WTC11 (cell line): ENCODE measurements at regions not wholly inside any gene's neighbourhood (a gene's known extent, or its start where the extent isn't known, plus 50 kb on each side); places are given as distances from the start of the nearest gene placed in this dataset.

ENCODE experiments used
- ATAC-seq: fragments of 200-7000 bp; cut with Tn5 transposase; 2 replicates; pipeline ENCODE4 v1.10.0; 2021; ENCODE audit warnings: mild to moderate bottlenecking, moderate library complexity
- CTCF ChIA-PET: fragments of 300-600 bp; sonication (Branson Sonifier 250); formaldehyde crosslinking; loops from one replicate; lab custom pipeline; 2021; ENCODE audit warnings: antibody characterized with exemption; lab: Charles Lee
- POLR2A ChIA-PET: fragments of 350-600 bp; sonication (Branson Sonifier 250); formaldehyde crosslinking; loops from one replicate; lab custom pipeline; 2021; ENCODE audit warnings: antibody characterized with exemption; lab: Charles Lee
- DNase-seq: peaks from one replicate; pipeline ENCODE4 v3.0.0; 2021; ENCODE audit warnings: low spot score
- H3K27ac Mint-ChIP-seq: 2 replicates; pipeline ENCODE4 v1.8.0; 2021; ENCODE audit warnings: mixed read lengths
- H3K27me3 Mint-ChIP-seq: 2 replicates; pipeline ENCODE4 v1.8.0; 2021; ENCODE audit warnings: low read depth, mild to moderate bottlenecking, moderate library complexity, mixed read lengths
- H3K36me3 Mint-ChIP-seq: 2 replicates; pipeline ENCODE4 v1.8.0; 2021; ENCODE audit warnings: mixed read lengths
- H3K4me1 Mint-ChIP-seq: 2 replicates; pipeline ENCODE4 v1.8.0; 2022; ENCODE audit warnings: mixed read lengths
- H3K4me3 Mint-ChIP-seq: 2 replicates; pipeline ENCODE4 v1.8.0; 2021; ENCODE audit warnings: mild to moderate bottlenecking, moderate library complexity, mixed read lengths
- H3K9me3 Mint-ChIP-seq: 2 replicates; pipeline ENCODE4 v1.8.0; 2021; ENCODE audit warnings: mixed read lengths
- AR ChIP-seq: fragments of 250-450 bp; sonication (Bioruptor Pico); IDR thresholded peaks from 2 replicates; pipeline ENCODE4 v1.9.0; 2021; ENCODE audit warnings: mild to moderate bottlenecking
- ATF6 ChIP-seq: sonication (generic); formaldehyde crosslinking; IDR thresholded peaks from 2 replicates; pipeline ENCODE4 v1.8.1; 2023; ENCODE audit warnings: mild to moderate bottlenecking, missing genetic modification reagents
- CREB1 ChIP-seq: sonication (generic); formaldehyde crosslinking; IDR thresholded peaks from 2 replicates; pipeline ENCODE4 v1.8.0; 2023; ENCODE audit warnings: mild to moderate bottlenecking, missing genetic modification reagents
- CREM ChIP-seq: sonication (generic); formaldehyde crosslinking; IDR thresholded peaks from 2 replicates; pipeline ENCODE4 v1.8.1; 2022; ENCODE audit warnings: mild to moderate bottlenecking, missing genetic modification reagents, moderate library complexity
- CTCF ChIP-seq: fragments of 200-600 bp; IDR thresholded peaks from 2 replicates; pipeline ENCODE4 v1.8.0; 2022; ENCODE audit warnings: antibody characterized with exemption
- ELF4 ChIP-seq: sonication (generic); formaldehyde crosslinking; IDR thresholded peaks from 2 replicates; pipeline ENCODE4 v1.8.1; 2022; ENCODE audit warnings: low read depth, mild to moderate bottlenecking, moderate library complexity, missing genetic modification reagents
- HMGA2 ChIP-seq: fragments of 250-450 bp; sonication (Bioruptor Pico); IDR thresholded peaks from 2 replicates; pipeline ENCODE4 v1.4.0; 2021; ENCODE audit warnings: mild to moderate bottlenecking, moderate library complexity
- NR1H2 ChIP-seq: sonication (generic); formaldehyde crosslinking; IDR thresholded peaks from 2 replicates; pipeline ENCODE4 v1.9.0; 2021; ENCODE audit warnings: mild to moderate bottlenecking, moderate library complexity, missing genetic modification reagents
- RELA ChIP-seq: sonication (generic); formaldehyde crosslinking; IDR thresholded peaks from 2 replicates; pipeline ENCODE4 v1.8.1; 2022; ENCODE audit warnings: missing genetic modification reagents, mild to moderate bottlenecking, borderline replicate concordance
- RORB ChIP-seq: fragments of 250-450 bp; sonication (Bioruptor Pico); IDR thresholded peaks from 2 replicates; pipeline ENCODE4 v1.9.0; 2021; ENCODE audit warnings: mild to moderate bottlenecking
- SMAD4 ChIP-seq: sonication (generic); formaldehyde crosslinking; IDR thresholded peaks from 2 replicates; pipeline ENCODE4 v1.8.0; 2022; ENCODE audit warnings: mild to moderate bottlenecking, missing genetic modification reagents
- SOX15 ChIP-seq: fragments of 250-450 bp; sonication (Bioruptor Pico); IDR thresholded peaks from 2 replicates; pipeline ENCODE4 v1.9.0; 2021; ENCODE audit warnings: mild to moderate bottlenecking
- ZMAT4 ChIP-seq: fragments of 250-450 bp; sonication (Bioruptor Pico); IDR thresholded peaks from 2 replicates; pipeline ENCODE4 v1.9.0; 2021; ENCODE audit warnings: mild to moderate bottlenecking
- ZNF281 ChIP-seq: sonication (generic); formaldehyde crosslinking; IDR thresholded peaks from 2 replicates; pipeline ENCODE4 v1.8.0; 2023; ENCODE audit warnings: mild to moderate bottlenecking, missing genetic modification reagents
- ZNF425 ChIP-seq: fragments of 250-450 bp; sonication (Bioruptor Pico); conservative IDR thresholded peaks from 2 replicates; pipeline ENCODE4 v1.9.0; 2021; ENCODE audit warnings: mild to moderate bottlenecking
- ZNF671 ChIP-seq: fragments of 250-450 bp; sonication (Bioruptor Pico); IDR thresholded peaks from 2 replicates; pipeline ENCODE4 v1.8.0; 2021; ENCODE audit warnings: mild to moderate bottlenecking

- Mint-ChIP-seq H3K27ac (no peak overlapping the region), H3K9me3 (peaks cover 60% of the 10 kb centered on the region), H3K27me3 (no peaks in the 10 kb centered on the region), H3K4me3 (no peak overlapping the region), H3K4me1 (no peaks in the 10 kb centered on the region), H3K36me3 (peaks cover 52% of the 10 kb centered on the region)
- TF ChIP-seq SMAD4 (no peak), ZNF671 (CRISPR knock-in tag) (no peak), CREM (CRISPR knock-in tag) (no peak), ZNF281 (CRISPR knock-in tag) (no peak), HMGA2 (CRISPR knock-in tag) (no peak), NR1H2 (CRISPR knock-in tag) (no peak), RELA (CRISPR knock-in tag) (no peak), ELF4 (CRISPR knock-in tag) (no peak), ZMAT4 (CRISPR knock-in tag) (no peak), ZNF425 (no peak), RORB (CRISPR knock-in tag) (no peak), AR (CRISPR knock-in tag) (no peak)
- ATAC-seq = no peak
- DNase-seq = no peak
- POLR2A ChIA-PET = no interaction called here
- CTCF ChIA-PET = no interaction called here
Observed at GRCh38 chr6:122524056-122524455, 52.4 kb upstream of the SERINC1 start.

GRCh38 chr6:122530440-122531046 is 58.9 kb upstream of the SERINC1 start:
- H3K4me3 Mint-ChIP-seq = no peak overlapping the region
- no peak for TF ChIP-seq CREB1 (CRISPR knock-in tag)
- no peak for TF ChIP-seq SOX15 (CRISPR knock-in tag)
- TF ChIP-seq ATF6 (CRISPR knock-in tag) = no peak
- peak; percentile 31; the same call in 1 of the 2 replicates for TF ChIP-seq CTCF
- no peak overlapping the region for H3K27ac Mint-ChIP-seq
- DNase-seq (peak; percentile 52), ATAC-seq (peak; percentile 99)
- H3K4me1 Mint-ChIP-seq = peaks cover 12% of the 10 kb centered on the region
- peaks cover 14% of the 10 kb centered on the region for H3K36me3 Mint-ChIP-seq
- CTCF ChIA-PET = interaction anchor here (0.6 to 5.2 kb wide), 30 partner anchors 9 to 1211 kb away, joined by 3 to 155 read pairs (median 4); partner anchors contain the start of genes HSF2, PKIB, SERINC1 and SMPDL3A
- H3K27me3 Mint-ChIP-seq = no peaks in the 10 kb centered on the region
- POLR2A ChIA-PET = interaction anchor here (1.0 to 1.3 kb wide), 2 partner anchors 40 to 48 kb away, joined by 3 to 5 read pairs; no protein-coding TSS in a partner anchor
- H3K9me3 Mint-ChIP-seq = peaks cover 15% of the 10 kb centered on the region
